CD4-positive, alpha-beta T cell (primary cell): ENCODE measurements at regions not wholly inside any gene's neighbourhood (a gene's known extent, or its start where the extent isn't known, plus 50 kb on each side); places are given as distances from the start of the nearest gene placed in this dataset.

ENCODE experiments used
- ATAC-seq: fragments of 200-7000 bp; cut with Tn5 transposase; one replicate; pipeline ENCODE4 v1.10.0; 2022; ENCODE audit warnings: mild to moderate bottlenecking; ENCODE audit not compliant: poor library complexity
- CTCF ChIA-PET: fragments of 350-600 bp; sonication (Branson Sonifier 250); formaldehyde crosslinking; loops from one replicate; lab custom pipeline; 2021; ENCODE audit warnings: antibody characterized with exemption, inconsistent platforms; lab: Charles Lee
- POLR2A ChIA-PET: fragments of 350-600 bp; sonication (Branson Sonifier 250); formaldehyde crosslinking; loops from one replicate; lab custom pipeline; 2021; ENCODE audit warnings: antibody characterized with exemption, inconsistent platforms; lab: Charles Lee
- DNase-seq, 14 experiments: peaks; one replicate each; pipeline ENCODE4 v3.0.0-alpha.2; 2013 to 2020; ENCODE audit warnings: mixed read lengths in 2 of 14
- H3K27ac ChIP-seq, 2 donors: one replicate each; pipeline versions ENCODE4 v1.5.1 to v1.7.0; 2013; ENCODE audit warnings: low read length in 2 of 2, low read depth in 1 of 2, mild to moderate bottlenecking in 1 of 2
- H3K27me3 ChIP-seq, 2 experiments: 1 replicate in 1 of 2; 2 replicates in 1 of 2; pipeline versions ENCODE4 v1.6.1 to v1.7.0; 2013; ENCODE audit warnings: low read length in 2 of 2, control low read depth in 1 of 2, mild to moderate bottlenecking in 1 of 2, moderate library complexity in 1 of 2; ENCODE audit not compliant: insufficient read depth in 2 of 2, control insufficient read depth in 1 of 2
- H3K36me3 ChIP-seq: one replicate; pipeline ENCODE4 v1.6.1; 2013; ENCODE audit warnings: low read length, control low read depth; ENCODE audit not compliant: insufficient read depth
- H3K4me1 ChIP-seq: one replicate; pipeline ENCODE4 v1.6.1; 2013; ENCODE audit warnings: low read length, control low read depth; ENCODE audit not compliant: insufficient read depth
- H3K4me3 ChIP-seq: one replicate; pipeline ENCODE4 v1.5.1; 2013; ENCODE audit warnings: mild to moderate bottlenecking, low read length, moderate library complexity
- H3K9me3 ChIP-seq, 2 experiments: 1 replicate in 1 of 2; 2 replicates in 1 of 2; pipeline versions ENCODE4 v1.6.1 to v1.7.0; 2013; ENCODE audit warnings: low read length in 2 of 2, mild to moderate bottlenecking in 2 of 2, control low read depth in 1 of 2, moderate library complexity in 1 of 2; ENCODE audit not compliant: control insufficient read depth in 1 of 2, insufficient read depth in 1 of 2
- H3K27ac Mint-ChIP-seq: one replicate; pipeline ENCODE4 v1.8.0; 2020; ENCODE audit warnings: mixed read lengths
- H3K27me3 Mint-ChIP-seq: one replicate; pipeline ENCODE4 v1.8.0; 2021; ENCODE audit warnings: mixed read lengths
- H3K36me3 Mint-ChIP-seq: one replicate; pipeline ENCODE4 v1.8.0; 2021; ENCODE audit warnings: low read depth, mixed read lengths
- H3K4me1 Mint-ChIP-seq: one replicate; pipeline ENCODE4 v1.8.0; 2021; ENCODE audit warnings: low read depth, mixed read lengths
- H3K4me3 Mint-ChIP-seq: one replicate; pipeline ENCODE4 v1.8.0; 2020; ENCODE audit warnings: mild to moderate bottlenecking, mixed read lengths
- H3K9me3 Mint-ChIP-seq: one replicate; pipeline ENCODE4 v1.8.0; 2020; ENCODE audit warnings: mixed read lengths
- CTCF ChIP-seq: fragments of 200-600 bp; IDR thresholded peaks from one replicate; pipeline ENCODE4 v1.8.0; 2022; ENCODE audit warnings: antibody characterized with exemption, mild to moderate bottlenecking
- intact Hi-C, 2 experiments: fragments of 100-400 bp; cut with DNase I in 1 of 2; cut with micrococcal nuclease in 1 of 2; formaldehyde crosslinking; loops; one replicate each; pipeline versions ENCODE4 v1.15.1 to v1.9.0; 2023 to 2025; cut with DNase I, micrococcal nuclease

- Mint-ChIP-seq H3K27ac (no peak overlapping the region), H3K9me3 (no peaks in the 10 kb centered on the region), H3K27me3 (peaks cover 9% of the 10 kb centered on the region), H3K36me3 (no peaks in the 10 kb centered on the region), H3K4me3 (no peak overlapping the region), H3K4me1 (no peaks in the 10 kb centered on the region)
- intact Hi-C loops, result no loop called here
- H3K4me3 ChIP-seq, result no peak overlapping the region
- no peaks in the 10 kb centered on the region for H3K9me3 ChIP-seq
- H3K27ac ChIP-seq, result no peak overlapping the region
- no peak for ATAC-seq
- no peak for TF ChIP-seq CTCF
- no peaks in the 10 kb centered on the region for H3K4me1 ChIP-seq
- POLR2A ChIA-PET, result no interaction called here
- DNase-seq, result no peak
- no peaks in the 10 kb centered on the region for H3K36me3 ChIP-seq
- no peaks in the 10 kb centered on the region for H3K27me3 ChIP-seq
- CTCF ChIA-PET, result no interaction called here
These were observed 371.6 kb downstream of the SH2D4B start for GRCh38 chr10:80909254-80909653.

GRCh38 chr10:80917636-80918035, 379.9 kb downstream of the SH2D4B start:
- no peak overlapping the region for H3K27ac ChIP-seq
- no peaks in the 10 kb centered on the region for H3K36me3 ChIP-seq
- DNase-seq (no peak), ATAC-seq (no peak)
- Mint-ChIP-seq H3K4me1 (no peaks in the 10 kb centered on the region), H3K9me3 (no peaks in the 10 kb centered on the region), H3K27me3 (peaks cover 23% of the 10 kb centered on the region), H3K4me3 (no peak overlapping the region), H3K27ac (no peak overlapping the region), H3K36me3 (no peaks in the 10 kb centered on the region)
- peaks cover 0 to 9% of the 10 kb centered on the region in 2 experiments for H3K27me3 ChIP-seq
- TF ChIP-seq CTCF, result no peak
- no peaks in the 10 kb centered on the region for H3K9me3 ChIP-seq
- CTCF ChIA-PET, result no interaction called here
- no peaks in the 10 kb centered on the region for H3K4me1 ChIP-seq
- no peak overlapping the region for H3K4me3 ChIP-seq
- intact Hi-C loops, result no loop called here
- POLR2A ChIA-PET, result no interaction called here

- Histone ChIP-seq H3K9me3 (no peaks in the 10 kb centered on the region), H3K4me3 (no peak overlapping the region), H3K27me3 (peaks cover 0 to 9% of the 10 kb centered on the region in 2 experiments), H3K27ac (no peak overlapping the region), H3K4me1 (no peaks in the 10 kb centered on the region), H3K36me3 (no peaks in the 10 kb centered on the region)
- no peak overlapping the region for H3K4me3 Mint-ChIP-seq
- no peak for TF ChIP-seq CTCF
- ChIA-PET CTCF (no interaction called here), POLR2A (no interaction called here)
- DNase-seq (no peak), ATAC-seq (no peak)
- intact Hi-C loops, result no loop called here
- H3K36me3 Mint-ChIP-seq, result no peaks in the 10 kb centered on the region
- no peaks in the 10 kb centered on the region for H3K4me1 Mint-ChIP-seq
- H3K27ac Mint-ChIP-seq, result no peak overlapping the region
- H3K27me3 Mint-ChIP-seq, result peaks cover 22% of the 10 kb centered on the region
- H3K9me3 Mint-ChIP-seq, result no peaks in the 10 kb centered on the region
These were observed 383.3 kb downstream of the SH2D4B start for GRCh38 chr10:80921032-80921431.
